H9 (cell line): ENCODE measurements at regions not wholly inside any gene's neighbourhood (a gene's known extent, or its start where the extent isn't known, plus 50 kb on each side); places are given as distances from the start of the nearest gene placed in this dataset.

ENCODE experiments used
- DNase-seq: peaks from one replicate; pipeline ENCODE4 v3.0.0-alpha.2; 2017
- H2AFZ ChIP-seq: one replicate; pipeline ENCODE4 v1.6.1; 2013; ENCODE audit warnings: mild to moderate bottlenecking, low read length, control low read depth, moderate library complexity
- H2AK5ac ChIP-seq: 2 replicates; pipeline ENCODE4 v1.6.1; 2013; ENCODE audit warnings: low read length, control low read depth, mixed read lengths; ENCODE audit not compliant: insufficient read length
- H2BK120ac ChIP-seq: one replicate; pipeline ENCODE4 v1.6.1; 2013; ENCODE audit warnings: low read depth, mild to moderate bottlenecking, low read length, control low read depth, inconsistent platforms; ENCODE audit not compliant: poor library complexity, severe bottlenecking
- H2BK12ac ChIP-seq: 2 replicates; pipeline ENCODE4 v1.6.1; 2013; ENCODE audit warnings: low read length, control low read depth, mixed read lengths, low read depth; ENCODE audit not compliant: insufficient read length
- H2BK15ac ChIP-seq: 2 replicates; pipeline ENCODE4 v1.6.1; 2013; ENCODE audit warnings: low read depth, low read length, control low read depth
- H2BK20ac ChIP-seq: one replicate; pipeline ENCODE4 v1.6.1; 2013; ENCODE audit warnings: low read depth, mild to moderate bottlenecking, low read length, control low read depth, inconsistent platforms; ENCODE audit not compliant: poor library complexity, severe bottlenecking
- H2BK5ac ChIP-seq: 2 replicates; pipeline ENCODE4 v1.6.1; 2013; ENCODE audit warnings: low read length, control low read depth, mixed read lengths; ENCODE audit not compliant: insufficient read length
- H3K14ac ChIP-seq: 2 replicates; pipeline ENCODE4 v1.6.1; 2013; ENCODE audit warnings: low read length, control low read depth; ENCODE audit not compliant: insufficient read depth
- H3K18ac ChIP-seq: 2 replicates; pipeline ENCODE4 v1.6.1; 2013; ENCODE audit warnings: low read depth, mild to moderate bottlenecking, mixed read lengths, low read length, control low read depth; ENCODE audit not compliant: insufficient read length
- H3K23ac ChIP-seq: 2 replicates; pipeline ENCODE4 v1.6.1; 2013; ENCODE audit warnings: low read length, control low read depth, mixed read lengths, low read depth; ENCODE audit not compliant: insufficient read length
- H3K23me2 ChIP-seq: 2 replicates; pipeline ENCODE4 v1.6.1; 2013; ENCODE audit warnings: low read depth, mild to moderate bottlenecking, mixed read lengths, low read length, control low read depth; ENCODE audit not compliant: insufficient read length, poor library complexity, severe bottlenecking
- H3K27ac ChIP-seq: 2 replicates; pipeline ENCODE4 v1.5.1; 2013; ENCODE audit warnings: low read length, control low read depth, mixed read lengths, low read depth; ENCODE audit not compliant: insufficient read length
- H3K27me3 ChIP-seq: 2 replicates; pipeline ENCODE4 v1.6.1; 2013; ENCODE audit warnings: low read length, control low read depth, inconsistent platforms; ENCODE audit not compliant: insufficient read depth
- H3K4ac ChIP-seq: 2 replicates; pipeline ENCODE4 v1.6.1; 2013; ENCODE audit warnings: low read depth, mild to moderate bottlenecking, control low read depth, inconsistent platforms, low read length, moderate library complexity
- H3K4me1 ChIP-seq: 2 replicates; pipeline ENCODE4 v1.6.1; 2013; ENCODE audit warnings: low read length, control low read depth, inconsistent platforms; ENCODE audit not compliant: insufficient read depth
- H3K4me2 ChIP-seq: 2 replicates; pipeline ENCODE4 v1.6.1; 2013; ENCODE audit warnings: low read length, control low read depth, mixed read lengths; ENCODE audit not compliant: insufficient read length, insufficient read depth
- H3K56ac ChIP-seq: 2 replicates; pipeline ENCODE4 v1.6.1; 2013; ENCODE audit warnings: low read depth, mild to moderate bottlenecking, mixed read lengths, low read length, control low read depth; ENCODE audit not compliant: insufficient read length
- H3K79me1 ChIP-seq: 2 replicates; pipeline ENCODE4 v1.6.1; 2013; ENCODE audit warnings: low read depth, mild to moderate bottlenecking, moderate library complexity, low read length, control low read depth, inconsistent platforms; ENCODE audit not compliant: insufficient read depth, poor library complexity, severe bottlenecking
- H3K79me2 ChIP-seq: 2 replicates; pipeline ENCODE4 v1.6.1; 2013; ENCODE audit warnings: low read length, control low read depth, inconsistent platforms; ENCODE audit not compliant: insufficient read depth
- H3K9ac ChIP-seq: 2 replicates; pipeline ENCODE4 v1.6.1; 2013; ENCODE audit warnings: low read length, control low read depth, mixed read lengths; ENCODE audit not compliant: insufficient read length; ENCODE audit errors: extremely low read depth
- H3K9me3 ChIP-seq: one replicate; pipeline ENCODE4 v1.6.1; 2013; ENCODE audit warnings: low read depth, low read length, inconsistent platforms; ENCODE audit not compliant: control insufficient read depth
- H3T11ph ChIP-seq: one replicate; pipeline ENCODE4 v1.6.1; 2013; ENCODE audit warnings: mild to moderate bottlenecking, low read length, control low read depth, inconsistent platforms
- H4K20me1 ChIP-seq: one replicate; pipeline ENCODE4 v1.6.1; 2013; ENCODE audit not compliant: control insufficient read depth, insufficient read length, insufficient read depth
- H4K5ac ChIP-seq: 2 replicates; pipeline ENCODE4 v1.6.1; 2013; ENCODE audit warnings: low read depth, mild to moderate bottlenecking, mixed read lengths, low read length, control low read depth; ENCODE audit not compliant: insufficient read length
- H4K8ac ChIP-seq: replicated peaks from 2 replicates; pipeline ENCODE4 v1.6.1; 2013; ENCODE audit warnings: low read length, control low read depth, mixed read lengths, low read depth; ENCODE audit not compliant: insufficient read length
- H4K91ac ChIP-seq: 2 replicates; pipeline ENCODE4 v1.6.1; 2013; ENCODE audit warnings: low read depth, mild to moderate bottlenecking, moderate library complexity, mixed read lengths, low read length, control low read depth; ENCODE audit not compliant: insufficient read length
- H3K27ac Mint-ChIP-seq, 3 experiments: 2 replicates in 2 of 3; 3 replicates in 1 of 3; pipeline ENCODE4 v1.8.0; 2020 to 2021; ENCODE audit warnings: mixed read lengths in 3 of 3, mild to moderate bottlenecking in 1 of 3, moderate library complexity in 1 of 3
- H3K27me3 Mint-ChIP-seq: 2 replicates; pipeline ENCODE4 v1.8.0; 2021; ENCODE audit warnings: low read depth, mild to moderate bottlenecking, moderate library complexity, mixed read lengths
- H3K36me3 Mint-ChIP-seq, 3 experiments: 2 replicates in 2 of 3; 3 replicates in 1 of 3; pipeline ENCODE4 v1.8.0; 2020 to 2021; ENCODE audit warnings: low read depth in 3 of 3, mixed read lengths in 3 of 3; ENCODE audit not compliant: insufficient read depth in 1 of 3
- H3K4me1 Mint-ChIP-seq, 2 experiments: 2 replicates each; pipeline ENCODE4 v1.8.0; 2020; ENCODE audit warnings: mixed read lengths in 2 of 2
- H3K4me3 Mint-ChIP-seq, 2 experiments: 2 replicates in 1 of 2; 3 replicates in 1 of 2; pipeline ENCODE4 v1.8.0; 2020 to 2021; ENCODE audit warnings: mild to moderate bottlenecking in 2 of 2, mixed read lengths in 2 of 2, moderate library complexity in 1 of 2
- H3K9me3 Mint-ChIP-seq, 2 experiments: 2 replicates in 1 of 2; 3 replicates in 1 of 2; pipeline ENCODE4 v1.8.0; 2020; ENCODE audit warnings: mild to moderate bottlenecking in 2 of 2, mixed read lengths in 2 of 2, moderate library complexity in 1 of 2
- CTCF ChIP-seq: fragments of 200-600 bp; sonication (generic); conservative IDR thresholded peaks from 3 replicates; pipeline ENCODE4 v1.8.0; 2021; ENCODE audit warnings: antibody characterized with exemption, mild to moderate bottlenecking
- WGBS: extraction: QIAGEN DNeasy Blood & Tissue Kit; methylation state at CpG from one replicate; pipeline ENCODE4 v1.1.7; 2013; ENCODE audit warnings: missing lambda C conversion rate, low lambda C conversion rate, mixed read lengths; ENCODE audit not compliant: insufficient read length; ENCODE audit errors: extremely low coverage; 5-methylcytosine and 5-hydroxymethylcytosine counted together

GRCh38 chr2:119071476-119071875 is 87.1 kb downstream of the C1QL2 start:
- no peak for TF ChIP-seq CTCF
- Histone ChIP-seq H3K56ac (no peak overlapping the region), H2AFZ (no peak overlapping the region), H2BK12ac (no peak overlapping the region), H4K20me1 (no peaks in the 10 kb centered on the region), H2BK15ac (no peak overlapping the region), H2AK5ac (no peak overlapping the region), H3K79me1 (no peaks in the 10 kb centered on the region), H3K4me1 (no peaks in the 10 kb centered on the region; the same call in 1 of the 2 replicates), H2BK120ac (no peak overlapping the region), H3K9ac (no peak overlapping the region), H3K4me2 (no peak overlapping the region), H2BK20ac (no peak overlapping the region), H3K9me3 (no peaks in the 10 kb centered on the region), H4K8ac (no peak overlapping the region), H4K91ac (no peak overlapping the region), H3K14ac (no peak overlapping the region), H3K18ac (no peak overlapping the region), H3K23me2 (no peaks in the 10 kb centered on the region), H3K27me3 (no peaks in the 10 kb centered on the region), H2BK5ac (no peak overlapping the region), H3K4ac (no peak overlapping the region), H3T11ph (no peak overlapping the region), H3K79me2 (no peaks in the 10 kb centered on the region), H3K23ac (no peak overlapping the region), H3K27ac (no peak overlapping the region), H4K5ac (no peak overlapping the region)
- peaks cover 0 to 3% of the 10 kb centered on the region in 2 experiments; a peak in 1 of 4 replicates for H3K4me1 Mint-ChIP-seq
- H3K27ac Mint-ChIP-seq = no peak overlapping the region
- H3K9me3 Mint-ChIP-seq = no peaks in the 10 kb centered on the region
- no peak overlapping the region for H3K4me3 Mint-ChIP-seq
- no peaks in the 10 kb centered on the region for H3K36me3 Mint-ChIP-seq
- no CpG with 5 or more reads among the region's 1 CpG for WGBS
- no peak for DNase-seq
- H3K27me3 Mint-ChIP-seq = peaks cover 5% of the 10 kb centered on the region; the same call in 1 of the 2 replicates
